ENCODE measurements at regions not wholly inside any gene's neighbourhood (a gene's known extent, or its start where the extent isn't known, plus 50 kb on each side); places are given as distances from the start of the nearest gene placed in this dataset.

DNA sequence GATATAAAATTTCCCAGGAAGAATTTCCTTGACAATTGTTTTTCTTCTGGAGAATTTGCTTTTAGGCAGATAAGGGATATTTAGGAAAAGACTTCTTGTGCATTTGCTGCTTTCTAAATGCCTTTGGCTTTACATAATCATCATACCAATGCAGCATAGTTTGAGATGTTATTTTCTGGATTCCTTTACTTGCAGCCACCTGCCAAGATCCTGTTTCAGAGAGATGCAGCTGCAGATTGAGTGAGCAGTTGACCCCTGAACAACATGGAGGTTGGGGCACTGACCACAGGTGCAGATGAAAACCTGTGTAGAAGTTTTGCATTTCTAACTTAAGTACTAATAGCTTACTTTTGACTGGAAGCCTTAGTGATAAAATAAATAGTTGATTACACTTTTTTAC lies 257.9 kb downstream of the RPIA start:
- no peaks in the 10 kb centered on the region; the same call in 1 of the 2 replicates for H3K27me3 Mint-ChIP-seq (ENCODE audit: low read depth)
- H3K4me1 Mint-ChIP-seq, result no peaks in the 10 kb centered on the region; the same call in 1 of the 2 replicates
- ChIA-PET POLR2A (no interaction called here), CTCF (interaction anchor here (1.5 to 1.9 kb wide), 2 partner anchors 8 to 16 kb away, joined by 4 to 5 read pairs; no protein-coding TSS in a partner anchor)
- ATAC-seq, result no peak
- no peak for TF ChIP-seq FOXJ3 (CRISPR knock-in tag; IDR thresholded peaks at IDR 0.05; ENCODE audit: borderline replicate concordance)
- no peak for TF ChIP-seq ATF1 (CRISPR knock-in tag; IDR thresholded peaks at IDR 0.05)
- TF ChIP-seq, protein P1, sequence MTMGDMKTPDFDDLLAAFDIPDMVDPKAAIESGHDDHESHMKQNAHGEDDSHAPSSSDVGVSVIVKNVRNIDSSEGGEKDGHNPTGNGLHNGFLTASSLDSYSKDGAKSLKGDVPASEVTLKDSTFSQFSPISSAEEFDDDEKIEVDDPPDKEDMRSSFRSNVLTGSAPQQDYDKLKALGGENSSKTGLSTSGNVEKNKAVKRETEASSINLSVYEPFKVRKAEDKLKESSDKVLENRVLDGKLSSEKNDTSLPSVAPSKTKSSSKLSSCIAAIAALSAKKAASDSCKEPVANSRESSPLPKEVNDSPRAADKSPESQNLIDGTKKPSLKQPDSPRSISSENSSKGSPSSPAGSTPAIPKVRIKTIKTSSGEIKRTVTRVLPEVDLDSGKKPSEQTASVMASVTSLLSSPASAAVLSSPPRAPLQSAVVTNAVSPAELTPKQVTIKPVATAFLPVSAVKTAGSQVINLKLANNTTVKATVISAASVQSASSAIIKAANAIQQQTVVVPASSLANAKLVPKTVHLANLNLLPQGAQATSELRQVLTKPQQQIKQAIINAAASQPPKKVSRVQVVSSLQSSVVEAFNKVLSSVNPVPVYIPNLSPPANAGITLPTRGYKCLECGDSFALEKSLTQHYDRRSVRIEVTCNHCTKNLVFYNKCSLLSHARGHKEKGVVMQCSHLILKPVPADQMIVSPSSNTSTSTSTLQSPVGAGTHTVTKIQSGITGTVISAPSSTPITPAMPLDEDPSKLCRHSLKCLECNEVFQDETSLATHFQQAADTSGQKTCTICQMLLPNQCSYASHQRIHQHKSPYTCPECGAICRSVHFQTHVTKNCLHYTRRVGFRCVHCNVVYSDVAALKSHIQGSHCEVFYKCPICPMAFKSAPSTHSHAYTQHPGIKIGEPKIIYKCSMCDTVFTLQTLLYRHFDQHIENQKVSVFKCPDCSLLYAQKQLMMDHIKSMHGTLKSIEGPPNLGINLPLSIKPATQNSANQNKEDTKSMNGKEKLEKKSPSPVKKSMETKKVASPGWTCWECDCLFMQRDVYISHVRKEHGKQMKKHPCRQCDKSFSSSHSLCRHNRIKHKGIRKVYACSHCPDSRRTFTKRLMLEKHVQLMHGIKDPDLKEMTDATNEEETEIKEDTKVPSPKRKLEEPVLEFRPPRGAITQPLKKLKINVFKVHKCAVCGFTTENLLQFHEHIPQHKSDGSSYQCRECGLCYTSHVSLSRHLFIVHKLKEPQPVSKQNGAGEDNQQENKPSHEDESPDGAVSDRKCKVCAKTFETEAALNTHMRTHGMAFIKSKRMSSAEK (CRISPR knock-in tag; IDR thresholded peaks at IDR 0.05; ENCODE audit: borderline replicate concordance), result no peak
- TF ChIP-seq, protein P2, sequence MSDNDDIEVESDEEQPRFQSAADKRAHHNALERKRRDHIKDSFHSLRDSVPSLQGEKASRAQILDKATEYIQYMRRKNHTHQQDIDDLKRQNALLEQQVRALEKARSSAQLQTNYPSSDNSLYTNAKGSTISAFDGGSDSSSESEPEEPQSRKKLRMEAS (CRISPR knock-in tag; IDR thresholded peaks at IDR 0.05), result no peak
- TF ChIP-seq, protein P3, sequence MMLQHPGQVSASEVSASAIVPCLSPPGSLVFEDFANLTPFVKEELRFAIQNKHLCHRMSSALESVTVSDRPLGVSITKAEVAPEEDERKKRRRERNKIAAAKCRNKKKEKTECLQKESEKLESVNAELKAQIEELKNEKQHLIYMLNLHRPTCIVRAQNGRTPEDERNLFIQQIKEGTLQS (CRISPR knock-in tag; conservative IDR thresholded peaks at IDR 0.05), result no peak
- TF ChIP-seq SMAD3 (CRISPR knock-in tag; IDR thresholded peaks at IDR 0.05; ENCODE audit: borderline replicate concordance), result no peak
- TF ChIP-seq, protein P4, sequence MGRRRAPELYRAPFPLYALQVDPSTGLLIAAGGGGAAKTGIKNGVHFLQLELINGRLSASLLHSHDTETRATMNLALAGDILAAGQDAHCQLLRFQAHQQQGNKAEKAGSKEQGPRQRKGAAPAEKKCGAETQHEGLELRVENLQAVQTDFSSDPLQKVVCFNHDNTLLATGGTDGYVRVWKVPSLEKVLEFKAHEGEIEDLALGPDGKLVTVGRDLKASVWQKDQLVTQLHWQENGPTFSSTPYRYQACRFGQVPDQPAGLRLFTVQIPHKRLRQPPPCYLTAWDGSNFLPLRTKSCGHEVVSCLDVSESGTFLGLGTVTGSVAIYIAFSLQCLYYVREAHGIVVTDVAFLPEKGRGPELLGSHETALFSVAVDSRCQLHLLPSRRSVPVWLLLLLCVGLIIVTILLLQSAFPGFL (CRISPR knock-in tag; IDR thresholded peaks at IDR 0.05; ENCODE audit: borderline replicate concordance), result no peak
- TF ChIP-seq ZNF416 (CRISPR knock-in tag; IDR thresholded peaks at IDR 0.05), result no peak
- TF ChIP-seq, protein P5, sequence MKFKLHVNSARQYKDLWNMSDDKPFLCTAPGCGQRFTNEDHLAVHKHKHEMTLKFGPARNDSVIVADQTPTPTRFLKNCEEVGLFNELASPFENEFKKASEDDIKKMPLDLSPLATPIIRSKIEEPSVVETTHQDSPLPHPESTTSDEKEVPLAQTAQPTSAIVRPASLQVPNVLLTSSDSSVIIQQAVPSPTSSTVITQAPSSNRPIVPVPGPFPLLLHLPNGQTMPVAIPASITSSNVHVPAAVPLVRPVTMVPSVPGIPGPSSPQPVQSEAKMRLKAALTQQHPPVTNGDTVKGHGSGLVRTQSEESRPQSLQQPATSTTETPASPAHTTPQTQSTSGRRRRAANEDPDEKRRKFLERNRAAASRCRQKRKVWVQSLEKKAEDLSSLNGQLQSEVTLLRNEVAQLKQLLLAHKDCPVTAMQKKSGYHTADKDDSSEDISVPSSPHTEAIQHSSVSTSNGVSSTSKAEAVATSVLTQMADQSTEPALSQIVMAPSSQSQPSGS (CRISPR knock-in tag; IDR thresholded peaks at IDR 0.05; ENCODE audit: borderline replicate concordance, low read depth), result no peak
- TF ChIP-seq, protein P6, sequence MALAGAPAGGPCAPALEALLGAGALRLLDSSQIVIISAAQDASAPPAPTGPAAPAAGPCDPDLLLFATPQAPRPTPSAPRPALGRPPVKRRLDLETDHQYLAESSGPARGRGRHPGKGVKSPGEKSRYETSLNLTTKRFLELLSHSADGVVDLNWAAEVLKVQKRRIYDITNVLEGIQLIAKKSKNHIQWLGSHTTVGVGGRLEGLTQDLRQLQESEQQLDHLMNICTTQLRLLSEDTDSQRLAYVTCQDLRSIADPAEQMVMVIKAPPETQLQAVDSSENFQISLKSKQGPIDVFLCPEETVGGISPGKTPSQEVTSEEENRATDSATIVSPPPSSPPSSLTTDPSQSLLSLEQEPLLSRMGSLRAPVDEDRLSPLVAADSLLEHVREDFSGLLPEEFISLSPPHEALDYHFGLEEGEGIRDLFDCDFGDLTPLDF (CRISPR knock-in tag; IDR thresholded peaks at IDR 0.05), result no peak
- TF ChIP-seq TP53 (CRISPR knock-in tag; IDR thresholded peaks at IDR 0.05), result no peak
- no peak for TF ChIP-seq CREM (CRISPR knock-in tag; IDR thresholded peaks at IDR 0.05)
- no peak for TF ChIP-seq KAT7 (CRISPR knock-in tag; IDR thresholded peaks at IDR 0.05; ENCODE audit: borderline replicate concordance)
- H3K27ac Mint-ChIP-seq, result no peak overlapping the region
- no peak overlapping the region for H3K4me3 Mint-ChIP-seq
- DNase-seq (ENCODE audit: low spot score), result no peak
- peaks cover 11% of the 10 kb centered on the region; the same call in 1 of the 2 replicates for H3K36me3 Mint-ChIP-seq
- H3K9me3 Mint-ChIP-seq, result peaks cover 27% of the 10 kb centered on the region

DNA sequence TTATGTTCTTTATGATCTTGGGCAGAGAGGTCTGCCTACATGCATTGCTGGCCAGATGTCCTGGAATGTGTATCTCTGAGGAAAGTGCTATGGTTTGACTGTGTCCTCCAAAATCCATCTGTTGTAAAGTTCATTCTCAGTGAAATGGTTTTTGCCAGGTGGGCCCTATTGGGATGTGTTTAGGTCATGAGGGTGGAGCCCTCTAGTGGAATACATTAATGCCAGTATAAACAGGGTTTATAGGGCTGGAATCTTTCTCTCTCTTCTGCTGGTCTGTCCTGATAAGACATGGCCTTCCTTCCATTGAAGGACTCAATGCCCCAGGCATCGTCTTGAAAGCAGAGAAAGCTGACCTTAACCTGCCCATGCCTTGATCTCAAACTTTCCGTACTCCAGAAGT lies 258.5 kb downstream of the RPIA start:
- Mint-ChIP-seq H3K4me3 (no peak overlapping the region), H3K27me3 (ENCODE audit: low read depth) (no peaks in the 10 kb centered on the region; the same call in 1 of the 2 replicates), H3K36me3 (peaks cover 11% of the 10 kb centered on the region; the same call in 1 of the 2 replicates), H3K4me1 (no peaks in the 10 kb centered on the region; the same call in 1 of the 2 replicates), H3K9me3 (peaks cover 29% of the 10 kb centered on the region), H3K27ac (no peak overlapping the region)
- ATAC-seq (peak; percentile 68; the same call in 1 of the 2 replicates), DNase-seq (ENCODE audit: low spot score) (no peak)
- CTCF ChIA-PET, result interaction anchor here (1.0 to 1.9 kb wide), 4 partner anchors 9 to 70 kb away, joined by 3 to 8 read pairs (median 4); no protein-coding TSS in a partner anchor
- POLR2A ChIA-PET, result no interaction called here
- TF ChIP-seq ZNF416 (CRISPR knock-in tag; IDR thresholded peaks at IDR 0.05), result no peak
- TF ChIP-seq TEAD1 (CRISPR knock-in tag; IDR thresholded peaks at IDR 0.05), result no peak
- no peak for TF ChIP-seq NFE2L1 (CRISPR knock-in tag; IDR thresholded peaks at IDR 0.05)
- no peak for TF ChIP-seq ZNF232 (CRISPR knock-in tag; IDR thresholded peaks at IDR 0.05)
- TF ChIP-seq IRF2 (CRISPR knock-in tag; IDR thresholded peaks at IDR 0.05; ENCODE audit: borderline replicate concordance, low read depth), result no peak
- TF ChIP-seq, protein P7, sequence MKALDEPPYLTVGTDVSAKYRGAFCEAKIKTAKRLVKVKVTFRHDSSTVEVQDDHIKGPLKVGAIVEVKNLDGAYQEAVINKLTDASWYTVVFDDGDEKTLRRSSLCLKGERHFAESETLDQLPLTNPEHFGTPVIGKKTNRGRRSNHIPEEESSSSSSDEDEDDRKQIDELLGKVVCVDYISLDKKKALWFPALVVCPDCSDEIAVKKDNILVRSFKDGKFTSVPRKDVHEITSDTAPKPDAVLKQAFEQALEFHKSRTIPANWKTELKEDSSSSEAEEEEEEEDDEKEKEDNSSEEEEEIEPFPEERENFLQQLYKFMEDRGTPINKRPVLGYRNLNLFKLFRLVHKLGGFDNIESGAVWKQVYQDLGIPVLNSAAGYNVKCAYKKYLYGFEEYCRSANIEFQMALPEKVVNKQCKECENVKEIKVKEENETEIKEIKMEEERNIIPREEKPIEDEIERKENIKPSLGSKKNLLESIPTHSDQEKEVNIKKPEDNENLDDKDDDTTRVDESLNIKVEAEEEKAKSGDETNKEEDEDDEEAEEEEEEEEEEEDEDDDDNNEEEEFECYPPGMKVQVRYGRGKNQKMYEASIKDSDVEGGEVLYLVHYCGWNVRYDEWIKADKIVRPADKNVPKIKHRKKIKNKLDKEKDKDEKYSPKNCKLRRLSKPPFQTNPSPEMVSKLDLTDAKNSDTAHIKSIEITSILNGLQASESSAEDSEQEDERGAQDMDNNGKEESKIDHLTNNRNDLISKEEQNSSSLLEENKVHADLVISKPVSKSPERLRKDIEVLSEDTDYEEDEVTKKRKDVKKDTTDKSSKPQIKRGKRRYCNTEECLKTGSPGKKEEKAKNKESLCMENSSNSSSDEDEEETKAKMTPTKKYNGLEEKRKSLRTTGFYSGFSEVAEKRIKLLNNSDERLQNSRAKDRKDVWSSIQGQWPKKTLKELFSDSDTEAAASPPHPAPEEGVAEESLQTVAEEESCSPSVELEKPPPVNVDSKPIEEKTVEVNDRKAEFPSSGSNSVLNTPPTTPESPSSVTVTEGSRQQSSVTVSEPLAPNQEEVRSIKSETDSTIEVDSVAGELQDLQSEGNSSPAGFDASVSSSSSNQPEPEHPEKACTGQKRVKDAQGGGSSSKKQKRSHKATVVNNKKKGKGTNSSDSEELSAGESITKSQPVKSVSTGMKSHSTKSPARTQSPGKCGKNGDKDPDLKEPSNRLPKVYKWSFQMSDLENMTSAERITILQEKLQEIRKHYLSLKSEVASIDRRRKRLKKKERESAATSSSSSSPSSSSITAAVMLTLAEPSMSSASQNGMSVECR (CRISPR knock-in tag; IDR thresholded peaks at IDR 0.05; ENCODE audit: borderline replicate concordance), result no peak
